OCI-LY7 (cell line): ENCODE measurements at regions not wholly inside any gene's neighbourhood (a gene's known extent, or its start where the extent isn't known, plus 50 kb on each side); places are given as distances from the start of the nearest gene placed in this dataset.
A peak's percentile ranks its signal among the peaks of the same experiment; 100 is the strongest.

Source experiments
- BruUV-seq: library from RNA; stranded (reverse); fragments of 400-500 nt; replicated peaks from 2 replicates; lab custom pipeline; 2021; lab: Mats Ljungman, UMichigan
- CTCF ChIA-PET: fragments of 300-600 bp; sonication (Branson Sonifier 250); formaldehyde crosslinking; loops from one replicate; lab custom pipeline; 2022; ENCODE audit warnings: antibody characterized with exemption; ENCODE audit not compliant: unreplicated experiment; lab: Charles Lee
- POLR2A ChIA-PET: fragments of 300-600 bp; sonication (Branson Sonifier 250); formaldehyde crosslinking; loops from one replicate; lab custom pipeline; 2022; ENCODE audit warnings: antibody characterized with exemption; lab: Charles Lee
- DNase-seq: peaks from one replicate; pipeline ENCODE4 v3.0.0-alpha.2; 2015; ENCODE audit warnings: low spot score
- H2AFZ ChIP-seq: fragments of 200-600 bp; sonication (generic), shearing (Covaris generic); 2 replicates; pipeline ENCODE4 v1.6.1; 2014; ENCODE audit warnings: mild to moderate bottlenecking, antibody characterized with exemption, low read length, moderate library complexity
- H3K27ac ChIP-seq: fragments of 200-600 bp; sonication (generic); 2 replicates; pipeline ENCODE4 v1.5.1; 2014; ENCODE audit warnings: mixed run types, low read depth, mild to moderate bottlenecking, moderate library complexity, low read length, inconsistent platforms; ENCODE audit not compliant: poor library complexity, severe bottlenecking
- H3K36me3 ChIP-seq: fragments of 200-600 bp; sonication (generic); 2 replicates; pipeline ENCODE4 v1.6.1; 2014; ENCODE audit warnings: mild to moderate bottlenecking, antibody characterized with exemption, low read length, moderate library complexity, mixed read lengths; ENCODE audit not compliant: insufficient read depth
- H3K4me1 ChIP-seq: fragments of 200-600 bp; sonication (generic); 2 replicates; pipeline ENCODE4 v1.5.1; 2014; ENCODE audit warnings: mild to moderate bottlenecking, low read length; ENCODE audit not compliant: insufficient read depth, poor library complexity, severe bottlenecking
- H3K4me2 ChIP-seq: fragments of 200-600 bp; sonication (generic); 2 replicates; pipeline ENCODE4 v1.6.1; 2014; ENCODE audit warnings: mild to moderate bottlenecking, low read length
- H3K4me3 ChIP-seq: fragments of 200-600 bp; sonication (generic); 2 replicates; pipeline ENCODE4 v1.5.1; 2014; ENCODE audit warnings: mild to moderate bottlenecking, low read depth, low read length; ENCODE audit not compliant: poor library complexity, severe bottlenecking
- H3K79me2 ChIP-seq: fragments of 200-600 bp; sonication (generic); 2 replicates; pipeline ENCODE4 v1.6.1; 2016; ENCODE audit warnings: low read depth, mild to moderate bottlenecking, low read length, moderate library complexity, mixed read lengths; ENCODE audit not compliant: insufficient read depth
- H3K9me2 ChIP-seq: fragments of 200-600 bp; sonication (generic); 2 replicates; pipeline ENCODE4 v1.6.1; 2016; ENCODE audit warnings: mild to moderate bottlenecking, low read length, mixed read lengths; ENCODE audit not compliant: insufficient read depth
- H3K9me3 ChIP-seq: fragments of 200-600 bp; sonication (generic); 2 replicates; pipeline ENCODE4 v1.6.1; 2014; ENCODE audit warnings: mild to moderate bottlenecking, mixed run types, low read length, mixed read lengths
- H4K20me1 ChIP-seq: fragments of 200-600 bp; sonication (generic); 2 replicates; pipeline ENCODE4 v1.6.1; 2014; ENCODE audit warnings: mild to moderate bottlenecking, antibody characterized with exemption, low read length, moderate library complexity, mixed read lengths; ENCODE audit not compliant: insufficient read depth
- EZH2phosphoT487 ChIP-seq: fragments of 200-600 bp; sonication (generic); IDR thresholded peaks from 2 replicates; pipeline ENCODE4 v1.6.1; 2018; ENCODE audit warnings: low read depth, borderline replicate concordance, mild to moderate bottlenecking, mixed run types, antibody characterized with exemption, low read length, moderate library complexity, mixed read lengths
- intact Hi-C: fragments of 100-400 bp; cut with micrococcal nuclease; formaldehyde crosslinking; loops from one replicate; pipeline ENCODE4 v1.10.0; 2022; ENCODE audit not compliant: unreplicated experiment
- TF ChIP-seq, protein P1 (sequence below): fragments of 200-600 bp; sonication (generic); conservative IDR thresholded peaks from 2 replicates; pipeline ENCODE4 v1.5.1; 2014; ENCODE audit warnings: mild to moderate bottlenecking, antibody characterized with exemption, low read length, moderate library complexity, mixed read lengths

DNA sequence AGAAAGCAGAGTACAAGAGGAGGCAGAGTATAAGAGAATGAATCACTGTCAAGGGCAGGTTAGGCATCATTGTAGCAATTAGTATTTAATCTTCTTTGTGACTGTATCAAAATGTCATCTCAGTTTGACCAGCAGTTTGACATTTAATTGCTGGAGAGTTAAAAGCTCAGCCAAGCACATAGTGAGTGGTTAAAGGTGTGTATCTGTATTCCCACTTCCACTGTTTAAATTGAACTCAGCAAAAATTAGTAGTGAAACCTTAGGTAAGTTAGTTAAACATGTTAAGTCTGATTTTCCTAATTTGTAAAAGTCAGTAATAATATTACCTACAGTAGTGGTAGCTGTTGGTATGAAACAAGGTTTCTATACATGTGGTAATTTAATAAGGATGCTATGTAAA lies 296.4 kb upstream of the MBL2 start:
- H3K4me2 ChIP-seq = no peak overlapping the region
- no peak overlapping the region for H2AFZ ChIP-seq
- intact Hi-C loops = no loop called here
- ChIA-PET POLR2A (interaction anchor here (0.7 kb wide), 1 partner anchor 27 kb away, joined by 3 read pairs; no protein-coding TSS in a partner anchor), CTCF (no interaction called here)
- no peak overlapping the region for H3K27ac ChIP-seq
- no peaks in the 10 kb centered on the region for H3K9me3 ChIP-seq
- TF ChIP-seq, protein P1, sequence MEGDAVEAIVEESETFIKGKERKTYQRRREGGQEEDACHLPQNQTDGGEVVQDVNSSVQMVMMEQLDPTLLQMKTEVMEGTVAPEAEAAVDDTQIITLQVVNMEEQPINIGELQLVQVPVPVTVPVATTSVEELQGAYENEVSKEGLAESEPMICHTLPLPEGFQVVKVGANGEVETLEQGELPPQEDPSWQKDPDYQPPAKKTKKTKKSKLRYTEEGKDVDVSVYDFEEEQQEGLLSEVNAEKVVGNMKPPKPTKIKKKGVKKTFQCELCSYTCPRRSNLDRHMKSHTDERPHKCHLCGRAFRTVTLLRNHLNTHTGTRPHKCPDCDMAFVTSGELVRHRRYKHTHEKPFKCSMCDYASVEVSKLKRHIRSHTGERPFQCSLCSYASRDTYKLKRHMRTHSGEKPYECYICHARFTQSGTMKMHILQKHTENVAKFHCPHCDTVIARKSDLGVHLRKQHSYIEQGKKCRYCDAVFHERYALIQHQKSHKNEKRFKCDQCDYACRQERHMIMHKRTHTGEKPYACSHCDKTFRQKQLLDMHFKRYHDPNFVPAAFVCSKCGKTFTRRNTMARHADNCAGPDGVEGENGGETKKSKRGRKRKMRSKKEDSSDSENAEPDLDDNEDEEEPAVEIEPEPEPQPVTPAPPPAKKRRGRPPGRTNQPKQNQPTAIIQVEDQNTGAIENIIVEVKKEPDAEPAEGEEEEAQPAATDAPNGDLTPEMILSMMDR = no peak
- no peak for TF ChIP-seq EZH2phosphoT487
- no peaks in the 10 kb centered on the region for H3K36me3 ChIP-seq
- DNase-seq = no peak
- no peak overlapping the region for H3K4me3 ChIP-seq
- H3K4me1 ChIP-seq = no peaks in the 10 kb centered on the region
- no peaks in the 10 kb centered on the region for H3K79me2 ChIP-seq
- no peaks in the 10 kb centered on the region for H4K20me1 ChIP-seq
- BruUV-seq = no TSS peak
- H3K9me2 ChIP-seq = no peaks in the 10 kb centered on the region

DNA sequence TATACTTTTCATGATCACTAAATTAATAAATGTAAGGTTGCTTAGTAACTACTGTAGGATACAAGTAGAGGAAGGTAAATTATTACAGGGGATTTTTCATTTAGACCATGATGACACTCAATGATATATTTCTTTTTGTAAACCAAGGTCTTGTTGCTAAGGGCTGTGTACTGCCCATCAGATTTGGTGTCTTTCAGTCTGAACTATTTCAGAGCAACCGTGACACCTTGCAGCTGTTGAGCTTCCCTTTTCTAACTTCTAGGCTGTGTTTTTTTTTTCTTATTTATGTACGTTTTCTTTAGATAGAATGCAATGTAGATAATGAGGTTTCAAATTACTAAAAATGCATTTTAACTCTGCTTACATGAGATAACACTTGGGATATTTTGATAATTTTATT lies 292.0 kb upstream of the MBL2 start:
- Histone ChIP-seq H3K4me3 (no peak overlapping the region), H3K4me2 (peak overlapping the region; percentile 32; the same call in 1 of the 2 replicates), H3K4me1 (no peaks in the 10 kb centered on the region), H3K79me2 (no peaks in the 10 kb centered on the region), H2AFZ (peak overlapping the region; percentile 50; the same call in 1 of the 2 replicates), H4K20me1 (no peaks in the 10 kb centered on the region), H3K9me2 (no peaks in the 10 kb centered on the region), H3K9me3 (no peaks in the 10 kb centered on the region; the same call in 1 of the 2 replicates), H3K27ac (no peak overlapping the region), H3K36me3 (no peaks in the 10 kb centered on the region)
- ChIA-PET CTCF (no interaction called here), POLR2A (interaction anchor here (0.9 to 1.0 kb wide), 4 partner anchors 15 to 24 kb away, joined by 3 read pairs; no protein-coding TSS in a partner anchor)
- intact Hi-C loops = no loop called here
- no peak for TF ChIP-seq EZH2phosphoT487
- TF ChIP-seq, protein P1 = no peak
- BruUV-seq = no TSS peak
- peak; percentile 32 for DNase-seq

DNA sequence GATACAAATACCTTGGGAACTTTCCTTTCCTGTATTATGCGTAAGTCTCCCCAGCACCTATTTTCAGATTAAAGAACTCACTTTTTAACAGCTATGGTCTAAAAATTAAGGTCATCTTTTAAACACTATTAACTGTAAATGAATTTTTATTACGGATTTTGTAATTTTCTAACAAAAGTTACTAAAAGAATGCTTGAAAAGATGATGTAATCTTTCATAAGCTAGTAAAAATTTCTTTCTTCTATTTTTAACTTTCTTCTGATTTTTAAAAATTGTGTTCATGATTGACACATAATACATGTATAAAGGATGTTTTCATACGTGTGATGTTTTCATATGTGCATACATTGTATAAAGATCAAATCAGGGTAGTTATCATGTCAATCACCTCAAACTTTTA lies 291.2 kb upstream of the MBL2 start:
- no peak overlapping the region for H3K4me2 ChIP-seq
- CTCF ChIA-PET = no interaction called here
- H3K9me2 ChIP-seq = no peaks in the 10 kb centered on the region
- no peak overlapping the region for H2AFZ ChIP-seq
- H3K9me3 ChIP-seq = no peaks in the 10 kb centered on the region; the same call in 1 of the 2 replicates
- no TSS peak for BruUV-seq
- no peak overlapping the region for H3K27ac ChIP-seq
- H3K79me2 ChIP-seq = no peaks in the 10 kb centered on the region
- no peak overlapping the region for H3K4me3 ChIP-seq
- H4K20me1 ChIP-seq = no peaks in the 10 kb centered on the region
- TF ChIP-seq, protein P1 = no peak
- no peak for TF ChIP-seq EZH2phosphoT487
- H3K36me3 ChIP-seq = no peaks in the 10 kb centered on the region
- DNase-seq = no peak
- POLR2A ChIA-PET = interaction anchor here (1.0 to 1.7 kb wide), 2 partner anchors 11 to 23 kb away, joined by 3 to 6 read pairs; no protein-coding TSS in a partner anchor
- intact Hi-C loops = no loop called here
- H3K4me1 ChIP-seq = no peaks in the 10 kb centered on the region
